ENCODE measurements at regions not wholly inside any gene's neighbourhood (a gene's known extent, or its start where the extent isn't known, plus 50 kb on each side); places are given as distances from the start of the nearest gene placed in this dataset.

DNA sequence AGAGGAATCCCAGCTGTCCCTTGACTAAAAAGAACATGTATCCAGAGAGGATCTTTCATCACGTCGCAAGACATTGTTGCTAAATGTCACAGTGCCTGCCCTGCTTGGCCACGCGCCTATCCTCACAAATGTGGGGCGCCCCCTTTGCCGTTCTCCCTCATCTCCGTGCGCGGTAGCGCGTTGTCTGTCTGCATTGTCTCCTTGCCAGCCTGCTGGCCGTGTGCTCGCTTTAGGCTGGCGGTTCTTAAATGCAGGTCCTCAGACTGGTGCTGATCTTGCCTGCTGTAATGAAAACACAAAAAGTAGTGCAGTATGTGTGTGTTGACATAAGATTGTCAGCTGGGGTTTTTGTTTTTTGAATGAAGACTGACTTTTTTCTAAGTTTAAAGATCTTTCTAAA lies 198.2 kb upstream of the RGS6 start:
- ATAC-seq (ENCODE audit: low FRiP score) = no peak
- no peak for DNase-seq (ENCODE audit: low spot score)
- no peak for TF ChIP-seq CTCF (IDR thresholded peaks at IDR 0.05)

DNA sequence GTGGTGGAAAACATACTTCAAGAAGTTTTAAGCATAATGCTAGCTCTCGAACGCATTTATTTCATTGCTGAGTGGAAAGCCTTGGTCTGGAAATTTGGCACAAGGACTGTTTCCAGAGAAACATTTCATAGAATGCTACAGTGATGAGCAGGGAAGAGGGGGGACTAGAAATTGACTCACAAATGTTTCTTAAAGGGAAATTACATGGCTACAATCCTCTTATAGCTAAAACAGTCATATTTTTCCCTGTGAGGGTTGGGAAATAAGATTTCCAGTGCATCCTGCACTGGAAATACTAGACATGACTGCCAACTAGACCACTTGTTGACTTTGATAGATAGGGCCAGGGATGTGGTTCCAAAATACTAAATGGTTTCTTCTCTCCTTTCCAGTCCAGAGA lies 197.3 kb upstream of the RGS6 start:
- no peak for TF ChIP-seq CTCF (IDR thresholded peaks at IDR 0.05)
- DNase-seq (ENCODE audit: low spot score) (no peak), ATAC-seq (ENCODE audit: low FRiP score) (no peak)

DNA sequence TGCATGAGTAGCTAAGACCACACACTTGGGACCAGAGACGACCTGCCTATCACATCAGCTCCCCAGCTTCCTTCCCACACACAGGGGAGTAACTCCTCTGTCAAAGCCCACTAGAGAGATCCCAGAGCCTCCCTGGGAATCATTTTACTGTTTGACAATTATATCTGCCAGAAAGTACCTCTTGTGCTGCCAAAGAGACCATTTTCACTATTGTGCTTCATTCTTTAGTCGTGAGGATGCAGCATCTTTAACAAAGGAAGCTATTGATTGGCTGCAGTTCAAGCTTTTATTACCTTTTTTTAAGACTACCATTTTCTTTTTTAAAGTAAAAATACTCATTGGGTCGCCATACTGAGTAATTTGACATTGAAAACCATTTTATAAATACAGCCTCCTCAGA lies 194.5 kb upstream of the RGS6 start:
- no peak for TF ChIP-seq CTCF (IDR thresholded peaks at IDR 0.05)
- DNase-seq (ENCODE audit: low spot score) (no peak), ATAC-seq (ENCODE audit: low FRiP score) (no peak)

DNA sequence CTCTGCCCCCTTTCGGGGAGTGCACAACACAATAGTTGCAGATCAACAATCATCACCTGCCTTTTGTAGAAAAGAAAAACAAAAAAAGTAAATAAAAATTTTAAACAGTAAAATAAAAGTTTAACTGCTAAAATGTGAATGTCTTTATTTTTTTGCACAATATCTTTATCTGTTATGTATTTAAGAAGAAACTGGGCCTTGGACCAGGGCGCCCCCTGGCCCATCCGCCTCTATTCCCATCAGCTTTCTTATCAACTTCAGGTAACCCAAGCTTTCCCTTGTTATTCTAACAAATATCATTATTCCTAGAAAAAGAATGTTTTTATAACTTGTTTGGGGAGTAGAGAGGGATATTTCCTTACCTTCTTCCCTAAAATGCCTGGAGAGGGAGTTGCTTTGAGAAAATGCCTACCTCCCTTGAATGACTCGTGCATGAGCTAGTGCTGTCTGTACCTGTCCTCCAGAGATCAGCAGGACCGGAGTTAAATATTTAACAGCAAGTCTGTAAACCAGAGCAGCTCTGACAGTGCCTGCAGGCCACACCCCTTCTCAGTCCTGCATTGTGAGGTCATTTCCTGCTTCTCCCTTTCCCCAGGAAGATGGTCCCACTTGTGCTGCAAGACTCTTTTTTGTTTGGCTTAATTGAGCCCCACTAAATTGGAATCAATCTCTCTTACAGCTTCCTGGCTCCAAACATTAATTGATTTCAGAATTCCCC lies 192.8 kb upstream of the RGS6 start:
- no peak for TF ChIP-seq CTCF (IDR thresholded peaks at IDR 0.05)
- ATAC-seq (ENCODE audit: low FRiP score) = no peak

DNA sequence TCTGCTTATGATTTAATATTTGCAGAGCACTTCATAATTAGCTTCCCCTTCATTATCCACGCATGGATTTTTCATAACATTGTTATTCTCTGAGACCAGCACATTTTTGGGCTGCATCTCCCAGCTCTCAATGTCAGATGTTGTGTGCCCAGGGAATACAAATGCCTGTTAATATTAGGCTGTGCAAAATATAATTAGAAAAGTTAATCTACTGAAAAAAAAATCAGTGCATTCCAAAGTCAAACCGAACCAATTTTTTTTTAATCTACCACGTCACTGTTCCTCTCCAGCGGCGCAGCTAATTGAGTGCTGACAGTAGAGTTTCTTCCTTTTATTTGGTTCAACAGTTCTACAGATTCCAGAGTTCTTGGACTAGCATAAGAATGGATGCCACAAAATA lies 191.0 kb upstream of the RGS6 start:
- ATAC-seq (ENCODE audit: low FRiP score) (no peak), DNase-seq (ENCODE audit: low spot score) (no peak)
- no peak for TF ChIP-seq CTCF (IDR thresholded peaks at IDR 0.05)

More for the DNA sequence above, 192.8 kb upstream of the RGS6 start:
- DNase-seq (ENCODE audit: low spot score) = no peak

DNA sequence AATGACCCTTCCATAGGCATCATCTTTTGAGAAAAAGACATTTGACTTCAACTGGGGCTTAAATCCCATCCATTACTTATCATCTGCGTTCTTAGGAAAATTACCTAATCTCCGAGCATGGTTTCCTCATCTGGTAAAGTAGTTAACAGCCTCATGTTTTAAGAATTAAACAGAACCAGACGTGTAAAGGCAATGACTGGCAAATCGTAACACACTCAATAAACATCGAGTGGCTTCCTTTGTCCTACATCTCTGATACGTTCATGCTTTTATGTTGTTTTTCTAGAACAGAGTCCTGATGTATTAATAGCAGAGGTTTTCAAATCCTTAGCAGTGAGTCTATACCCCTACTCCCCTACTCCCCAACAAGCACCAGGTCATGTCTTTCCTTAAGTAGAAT lies 189.7 kb upstream of the RGS6 start:
- ATAC-seq (ENCODE audit: low FRiP score) (no peak), DNase-seq (ENCODE audit: low spot score) (no peak)
- TF ChIP-seq CTCF (IDR thresholded peaks at IDR 0.05) = no peak

DNA sequence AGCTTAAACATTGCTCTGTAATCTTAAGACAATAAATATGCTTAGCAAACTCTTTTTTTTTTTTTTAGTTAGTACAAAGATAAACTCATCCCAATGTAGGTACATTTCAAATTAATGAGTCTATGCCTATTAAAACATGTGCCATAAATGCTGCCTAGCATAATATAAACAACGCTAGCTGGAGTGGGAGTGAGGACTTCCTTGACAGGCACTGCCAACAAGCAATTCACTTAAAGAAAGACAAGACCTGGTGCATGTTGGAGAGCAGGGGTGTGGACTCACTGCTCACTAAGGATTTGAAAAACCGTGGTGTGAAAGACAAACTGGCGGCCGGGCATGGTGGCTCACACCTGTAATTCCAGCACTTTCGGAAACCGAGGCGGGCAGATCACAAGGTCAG lies 187.2 kb upstream of the RGS6 start:
- no peak for ATAC-seq (ENCODE audit: low FRiP score)
- TF ChIP-seq CTCF (IDR thresholded peaks at IDR 0.05) = no peak
- DNase-seq (ENCODE audit: low spot score) = no peak
